ENCODE measurements at regions not wholly inside any gene's neighbourhood (a gene's known extent, or its start where the extent isn't known, plus 50 kb on each side); places are given as distances from the start of the nearest gene placed in this dataset.

DNA sequence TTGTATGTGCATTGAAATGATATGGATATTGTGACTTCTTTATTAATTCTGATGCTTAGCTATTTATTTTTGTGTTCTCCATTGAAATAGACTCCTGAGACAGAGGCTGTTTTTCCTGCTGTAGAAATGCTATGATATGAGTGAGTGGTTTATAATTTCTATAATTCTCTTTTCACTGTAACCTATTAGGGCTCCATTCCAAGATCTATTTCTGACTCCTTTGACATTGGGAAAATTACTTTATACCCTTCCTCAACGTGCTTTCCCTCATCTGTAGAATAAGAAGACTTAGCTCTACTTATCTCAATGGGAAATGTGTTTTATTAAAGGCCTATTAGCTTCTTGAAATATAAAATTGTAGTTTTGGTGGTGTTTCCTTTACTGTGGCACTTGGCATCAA, 144.5 kb upstream of the RPRM start:
- TF ChIP-seq POLR2A (IDR thresholded peaks at IDR 0.05; ENCODE audit: low read depth, low read length), result no peak
- TF ChIP-seq TAF1 (IDR thresholded peaks at IDR 0.05; ENCODE audit: borderline replicate concordance, low read depth, low read length), result no peak
